HG03196 (cell line): ENCODE measurements at regions not wholly inside any gene's neighbourhood (a gene's known extent, or its start where the extent isn't known, plus 50 kb on each side); places are given as distances from the start of the nearest gene placed in this dataset.

Experiments
- ATAC-seq: cut with Tn5 transposase; IDR thresholded peaks from one replicate; pipeline ENCODE4 v1.9.1; 2021; ENCODE audit not compliant: unreplicated experiment

DNA sequence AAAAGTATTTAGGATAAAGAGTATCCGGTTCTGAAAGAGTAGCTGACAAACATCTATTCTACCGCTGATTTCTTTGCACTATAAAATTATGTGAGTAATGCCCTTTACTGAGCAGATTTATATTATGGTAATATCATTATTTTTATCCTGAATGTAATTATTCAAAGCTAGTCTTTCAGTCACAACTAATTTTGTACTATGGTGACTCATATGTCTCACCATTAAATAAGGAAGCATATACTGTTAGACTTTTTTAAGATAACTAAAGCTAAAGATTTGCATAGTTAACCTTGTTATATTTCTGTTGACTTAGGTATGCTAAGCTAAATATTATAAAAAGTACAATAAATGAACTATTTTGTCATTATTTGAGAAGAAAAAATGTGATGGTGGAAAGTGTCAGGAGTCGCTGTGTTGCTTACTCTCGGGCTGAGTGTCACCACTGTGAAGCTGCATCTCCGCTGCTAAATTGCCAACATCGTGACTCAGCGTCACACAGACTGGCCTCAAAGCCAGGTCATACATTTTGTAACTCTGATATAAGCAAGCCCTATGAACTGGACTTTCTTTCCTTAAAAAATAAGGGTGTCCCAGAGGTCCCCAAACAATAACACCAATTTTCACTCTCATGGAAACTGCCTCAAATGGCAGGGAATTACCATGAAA is 69.1 kb upstream of the SSTR1 start:
- no peak for ATAC-seq

DNA sequence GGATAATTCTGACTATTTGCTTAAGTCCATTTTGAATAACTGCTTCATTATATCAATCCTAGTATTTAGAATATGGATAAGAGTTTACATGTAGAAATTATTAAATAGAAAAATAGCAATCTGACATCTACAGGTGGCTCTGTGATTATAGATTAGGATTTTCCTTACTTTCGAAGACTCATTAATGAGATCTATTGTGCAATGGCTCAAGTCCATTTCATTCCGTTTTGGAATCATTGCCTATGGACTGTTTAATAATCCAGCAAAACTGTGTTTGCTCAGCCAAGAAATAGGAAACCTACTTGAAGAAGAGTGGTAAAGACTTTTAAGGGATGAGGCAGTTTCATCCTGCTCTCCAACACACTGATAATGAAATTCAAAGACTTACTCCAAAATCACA is 67.8 kb upstream of the SSTR1 start:
- no peak for ATAC-seq

DNA sequence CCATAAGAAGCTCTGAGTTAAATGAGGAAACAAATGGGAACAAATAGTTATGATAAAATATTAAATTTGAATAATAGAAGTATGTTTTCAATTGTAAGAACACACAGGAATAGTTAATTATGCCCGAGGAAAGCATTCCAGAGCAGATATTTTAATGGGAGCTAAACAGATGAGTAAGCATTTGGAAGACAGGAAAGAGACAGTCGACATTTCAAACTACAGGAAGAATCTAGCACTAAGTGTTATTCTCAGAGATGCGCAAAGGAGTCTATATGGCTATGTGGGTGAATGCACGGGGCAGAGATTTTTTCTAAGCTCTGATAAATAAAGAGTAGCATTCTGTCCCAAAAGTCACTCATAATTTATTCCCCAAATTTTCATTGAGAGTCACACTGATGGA is 64.5 kb upstream of the SSTR1 start:
- ATAC-seq = no peak

DNA sequence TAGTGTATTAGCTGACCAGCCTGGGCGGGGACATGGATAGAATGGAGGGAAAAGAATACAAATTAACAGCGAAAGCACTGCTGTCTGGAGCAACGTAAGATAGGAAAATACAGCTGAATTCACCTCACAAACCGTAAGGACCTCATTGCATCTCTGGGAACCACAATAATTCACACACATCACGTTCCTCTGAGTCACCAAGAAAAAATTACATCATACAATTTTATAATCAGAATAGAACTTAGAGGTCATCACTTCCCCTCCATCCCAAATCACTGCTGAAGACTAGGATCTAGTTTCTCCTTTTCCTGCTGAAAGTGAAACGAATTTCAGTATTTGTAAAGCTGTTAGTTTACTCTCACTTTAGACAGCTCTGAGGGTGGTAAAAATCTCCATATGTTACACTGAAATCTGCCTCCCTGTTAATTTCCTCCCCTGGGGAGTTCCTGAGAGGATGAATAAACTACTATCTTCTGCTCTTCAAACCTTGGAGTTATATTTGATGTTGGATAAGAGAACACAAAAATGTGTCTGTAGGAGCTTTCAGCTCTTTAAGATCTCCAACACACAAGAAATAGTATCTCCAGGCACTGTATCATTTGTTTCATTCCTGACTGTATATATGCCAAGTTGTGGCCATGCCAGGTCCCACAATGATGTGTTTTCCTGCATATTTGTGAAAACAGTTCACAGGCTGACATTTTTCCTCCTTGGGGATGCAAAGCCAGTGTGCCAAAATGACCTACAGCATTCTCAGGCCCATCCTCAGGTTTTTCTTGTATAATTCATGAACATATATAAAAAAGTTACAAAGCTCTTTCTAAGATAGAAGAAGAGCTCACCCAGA is 63.8 kb upstream of the SSTR1 start:
- no peak for ATAC-seq

DNA sequence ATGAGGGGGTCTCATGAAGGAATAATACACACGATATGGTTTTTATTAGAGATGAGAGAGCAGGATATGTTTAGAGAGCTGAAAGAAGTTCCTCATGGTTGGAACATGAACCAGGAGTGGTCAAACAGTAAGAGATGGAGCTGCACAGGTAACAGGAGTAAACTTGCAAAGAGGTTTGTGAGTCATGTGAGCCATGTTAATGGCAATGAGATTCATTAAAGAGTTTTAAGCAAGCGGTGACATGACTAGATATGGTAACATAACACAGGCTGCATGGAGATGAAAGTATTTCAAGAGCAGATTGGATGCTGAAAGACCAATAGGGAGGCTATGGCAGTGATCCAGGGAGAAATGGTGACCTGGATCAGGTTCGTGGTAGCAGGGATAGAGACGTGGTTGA is 62.6 kb upstream of the SSTR1 start:
- no peak for ATAC-seq

DNA sequence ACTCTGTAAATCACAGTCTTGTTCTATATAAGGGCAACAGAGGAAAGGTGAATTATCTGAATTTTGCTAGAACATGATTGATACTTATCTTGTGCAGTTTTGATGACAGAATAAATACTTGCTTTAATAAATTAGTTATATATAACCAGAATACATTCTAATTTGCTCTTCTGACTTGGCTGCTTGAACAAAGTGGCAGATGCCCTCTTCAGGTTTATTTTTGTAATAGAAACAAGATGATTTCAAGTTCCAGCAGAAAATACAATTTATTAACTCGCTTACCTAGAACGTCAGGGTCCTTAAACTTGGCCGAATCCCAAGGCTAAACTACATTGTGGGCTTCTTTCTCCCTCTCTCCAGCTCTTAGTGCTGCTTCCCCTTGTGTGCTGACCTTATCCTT is 57.6 kb upstream of the SSTR1 start:
- ATAC-seq = no peak
